HG03064 (cell line): ENCODE measurements at regions not wholly inside any gene's neighbourhood (a gene's known extent, or its start where the extent isn't known, plus 50 kb on each side); places are given as distances from the start of the nearest gene placed in this dataset.

Source experiments
- ATAC-seq: cut with Tn5 transposase; IDR thresholded peaks from one replicate; pipeline ENCODE4 v1.9.1; 2021; ENCODE audit warnings: low read depth; ENCODE audit not compliant: unreplicated experiment

- ATAC-seq = no peak
These were observed 405.7 kb downstream of the HDGFL1 start for GRCh38 chr6:22975079-22975478.

GRCh38 chr6:22980446-22980845 is 411.1 kb downstream of the HDGFL1 start:
- ATAC-seq = no peak

DNA sequence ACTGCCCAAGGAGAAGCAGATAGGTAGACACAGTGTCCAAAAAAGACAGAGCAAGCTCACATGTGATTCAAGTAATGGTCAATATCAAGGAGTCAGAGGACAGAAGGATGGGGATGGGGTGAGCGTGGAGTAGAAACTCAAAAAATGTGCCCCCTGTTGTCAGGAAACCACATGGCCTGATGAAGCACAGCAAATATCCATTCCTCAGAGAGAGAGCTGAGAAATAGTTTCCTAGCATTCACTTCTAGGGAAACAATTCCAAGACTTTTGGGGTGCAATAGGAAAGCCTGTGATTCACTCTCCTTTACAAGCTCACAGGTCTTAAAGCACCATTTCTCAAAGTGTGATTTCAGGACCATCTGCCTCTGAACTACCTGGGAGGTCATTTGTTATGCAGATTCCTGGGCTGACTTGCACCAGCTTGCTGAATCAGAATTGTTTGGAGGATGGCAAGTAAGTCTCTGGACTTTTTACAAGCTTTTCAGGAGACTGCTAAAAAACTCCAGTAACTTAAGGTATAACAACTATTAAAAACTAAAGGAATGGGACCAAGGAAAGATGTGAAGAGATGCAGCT is 432.8 kb downstream of the HDGFL1 start:
- no peak for ATAC-seq

GRCh38 chr6:23003671-23004467 is 434.5 kb downstream of the HDGFL1 start:
- ATAC-seq = no peak

DNA sequence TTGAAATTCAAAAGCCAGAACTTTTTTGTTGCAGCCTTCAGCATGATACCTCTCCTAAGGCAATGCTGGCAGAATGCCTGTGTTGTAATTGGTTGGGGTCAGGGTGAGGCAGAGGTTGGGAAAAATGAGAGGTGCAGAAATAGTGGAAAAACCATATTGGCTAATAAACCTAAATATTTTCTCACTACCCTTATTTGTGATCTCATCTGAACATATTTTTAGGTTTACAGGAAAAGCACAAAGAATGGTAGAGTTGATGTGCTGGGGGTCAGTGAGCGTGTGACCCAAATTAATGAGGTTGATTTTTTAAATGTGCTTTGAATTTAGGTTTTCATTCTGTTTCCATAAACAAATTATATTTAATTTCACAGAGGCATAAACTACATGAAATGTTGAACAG is 437.3 kb downstream of the HDGFL1 start:
- no peak for ATAC-seq

DNA sequence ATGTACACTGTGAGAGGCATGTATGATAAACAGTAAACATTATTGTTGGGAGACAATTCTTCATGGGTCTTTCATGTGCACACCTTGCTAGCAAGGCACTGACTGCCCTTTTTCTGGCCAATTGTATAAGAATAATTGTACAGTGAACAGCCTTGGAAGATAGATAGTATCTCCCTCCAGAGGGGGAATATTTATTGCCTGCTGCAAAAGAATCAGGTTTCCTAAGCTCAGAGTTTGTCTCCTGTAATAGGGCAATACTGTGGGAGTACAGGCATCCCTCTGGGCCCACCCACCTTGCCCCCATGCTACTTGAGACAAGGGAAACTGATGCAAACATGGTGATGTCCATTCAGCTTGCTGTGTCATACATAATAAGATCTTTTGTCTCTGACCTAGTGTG is 442.2 kb downstream of the HDGFL1 start:
- no peak for ATAC-seq

DNA sequence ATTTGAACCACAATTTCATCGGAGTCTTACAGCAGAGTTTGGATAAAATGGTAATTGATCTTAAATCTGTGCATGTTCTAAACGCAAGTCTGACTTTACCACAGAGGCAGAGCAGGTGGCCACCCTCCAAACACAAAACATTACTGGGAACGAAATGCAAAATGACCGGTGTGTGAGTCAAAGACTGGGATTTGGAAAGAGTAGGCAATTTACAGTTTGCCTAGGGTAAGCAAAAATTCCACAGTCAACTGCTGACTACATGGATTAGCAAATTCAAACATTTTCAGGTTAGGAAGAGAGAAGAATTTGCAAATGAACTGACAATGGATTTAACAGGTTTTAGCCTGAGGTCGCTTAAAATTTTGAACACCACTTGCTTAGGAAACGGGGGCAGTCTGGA is 444.4 kb downstream of the HDGFL1 start:
- no peak for ATAC-seq

DNA sequence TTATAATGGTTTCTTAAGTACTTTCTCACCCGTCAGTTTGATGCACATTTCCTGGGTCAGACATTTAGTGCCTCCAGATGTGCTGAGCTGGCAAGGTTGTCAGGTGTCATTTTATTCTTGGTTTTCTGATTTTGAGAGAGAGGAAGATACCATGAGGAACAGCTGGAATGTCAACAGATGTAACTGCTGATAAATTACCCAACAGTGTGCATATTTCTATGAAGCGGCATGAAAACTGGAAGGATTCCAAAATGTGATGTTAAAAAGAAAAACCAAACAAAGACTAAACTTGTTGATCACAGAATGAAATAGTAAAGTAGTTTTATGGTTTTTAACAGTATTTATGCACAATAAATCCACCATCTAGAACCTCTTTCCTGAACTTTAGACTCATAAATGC is 447.3 kb downstream of the HDGFL1 start:
- ATAC-seq = no peak

DNA sequence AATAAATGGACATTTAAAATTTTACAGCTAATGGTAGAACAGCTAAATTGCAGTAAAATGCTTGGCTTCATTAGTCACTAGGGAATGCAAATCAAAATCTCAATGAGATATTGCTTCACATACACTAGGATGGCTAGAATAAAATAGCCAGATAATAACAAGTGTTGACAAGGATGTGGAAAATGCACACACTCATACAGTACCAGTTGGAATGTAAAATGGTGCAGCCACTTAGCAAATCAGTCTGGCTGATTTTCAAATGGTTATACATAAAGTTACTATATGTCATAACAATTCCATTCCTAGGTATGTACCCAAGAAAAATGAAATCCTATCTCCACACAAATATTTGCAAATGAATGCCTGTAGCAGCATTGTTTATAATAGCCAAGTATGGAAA is 452.1 kb downstream of the HDGFL1 start:
- no peak for ATAC-seq

- ATAC-seq = no peak
These were observed 457.9 kb downstream of the HDGFL1 start for GRCh38 chr6:23027281-23027680.

DNA sequence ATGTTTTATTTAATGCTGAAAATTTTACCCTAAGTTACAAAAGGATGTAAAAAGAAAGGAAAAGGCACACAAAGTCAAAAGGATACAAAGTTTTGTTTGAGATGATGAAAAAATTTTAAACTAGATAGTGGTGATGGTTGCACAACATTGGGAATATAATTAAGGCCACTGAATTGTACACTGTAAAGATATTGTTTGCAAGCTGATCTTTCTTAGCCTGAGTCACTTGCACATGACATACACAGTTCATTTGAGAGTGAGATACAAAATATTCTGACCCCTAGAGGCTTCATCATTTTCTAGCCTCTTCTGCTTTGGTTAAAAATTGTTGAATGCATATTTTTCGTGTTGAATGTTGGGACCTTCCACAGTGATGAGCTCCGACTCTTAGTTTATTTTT is 462.6 kb downstream of the HDGFL1 start:
- ATAC-seq = no peak

DNA sequence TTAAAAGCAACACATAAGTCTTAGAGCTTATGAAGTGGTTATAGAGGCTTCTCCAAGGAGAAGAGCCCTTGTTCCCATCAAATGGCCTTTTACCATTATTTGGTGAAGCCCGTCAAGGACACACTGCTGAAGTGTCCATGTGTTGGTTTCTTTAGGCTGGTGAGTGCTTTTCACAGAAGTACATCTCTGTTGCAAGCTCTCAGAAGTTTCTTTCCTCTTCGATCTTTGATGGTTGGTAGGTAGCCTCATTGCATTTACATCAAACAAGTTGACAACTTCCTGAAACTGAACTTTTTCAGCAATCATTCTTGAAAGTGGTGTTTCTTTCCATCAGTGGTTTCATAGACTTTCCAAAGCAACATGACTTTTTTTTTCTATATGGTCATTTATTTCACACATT is 465.6 kb downstream of the HDGFL1 start:
- no peak for ATAC-seq

DNA sequence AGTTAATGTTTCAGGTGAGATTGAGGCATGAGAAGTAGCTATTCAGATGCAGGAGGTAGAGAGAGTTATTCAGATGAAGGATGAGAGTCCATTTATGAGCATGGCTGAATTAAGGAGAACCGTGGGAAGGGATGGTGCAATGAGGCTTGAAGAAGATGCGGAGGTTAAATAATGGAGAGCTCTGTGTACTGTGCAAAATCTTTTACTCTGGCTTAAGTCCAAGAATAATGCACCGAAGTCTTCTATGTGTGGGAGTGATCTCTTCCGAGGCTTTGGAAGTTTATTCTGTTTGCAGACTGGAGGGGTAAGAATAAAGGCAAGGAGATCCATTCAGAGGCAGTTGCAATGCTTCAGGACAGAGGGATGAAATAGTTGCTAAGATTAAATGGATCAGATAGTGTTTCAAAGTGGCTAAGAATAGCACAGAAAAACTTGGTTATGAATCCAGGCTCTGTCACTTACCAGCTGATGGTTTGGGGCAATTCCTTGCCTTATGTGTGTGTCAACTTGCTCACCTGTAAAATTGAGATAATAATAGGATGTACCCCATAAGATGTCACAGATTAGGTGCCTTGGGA is 467.1 kb downstream of the HDGFL1 start:
- ATAC-seq = no peak

DNA sequence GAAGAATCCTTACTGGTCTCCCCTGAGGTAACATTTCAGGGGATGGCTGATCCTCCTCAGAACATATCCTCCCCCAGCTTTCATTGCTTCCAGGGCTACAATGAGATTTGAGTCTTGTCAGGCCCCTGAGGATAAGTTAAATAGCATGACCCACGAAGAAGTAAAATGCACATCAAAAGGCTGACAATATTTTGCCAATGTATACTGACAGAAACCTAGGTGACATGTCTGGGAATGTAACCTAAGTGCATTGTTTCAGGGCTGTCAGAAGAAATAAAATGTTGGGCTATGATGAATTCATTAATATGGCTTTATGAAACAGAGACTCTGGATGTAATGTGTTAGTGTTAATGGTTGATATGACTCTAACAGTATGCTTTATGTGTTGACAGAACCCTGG is 471.5 kb downstream of the HDGFL1 start:
- ATAC-seq = no peak

DNA sequence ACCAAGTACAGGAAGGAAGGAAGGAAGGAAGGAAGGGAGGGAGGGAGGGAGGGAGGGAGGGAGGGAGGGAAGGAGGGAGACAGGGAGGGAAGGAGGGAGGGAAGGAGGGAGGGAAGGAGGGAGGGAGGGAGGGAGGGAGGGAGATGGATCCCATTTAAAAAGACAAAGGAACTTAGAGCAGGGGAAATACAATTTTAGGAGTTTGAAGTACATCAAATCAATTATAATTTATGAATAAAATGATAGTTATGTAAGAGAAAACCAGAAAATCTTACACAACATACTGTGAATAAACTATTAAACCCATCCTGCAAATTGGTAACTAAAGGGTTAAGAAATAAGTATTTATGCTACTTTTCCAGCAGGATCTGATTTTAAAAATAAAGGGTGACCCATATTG is 475.9 kb downstream of the HDGFL1 start:
- ATAC-seq = no peak

DNA sequence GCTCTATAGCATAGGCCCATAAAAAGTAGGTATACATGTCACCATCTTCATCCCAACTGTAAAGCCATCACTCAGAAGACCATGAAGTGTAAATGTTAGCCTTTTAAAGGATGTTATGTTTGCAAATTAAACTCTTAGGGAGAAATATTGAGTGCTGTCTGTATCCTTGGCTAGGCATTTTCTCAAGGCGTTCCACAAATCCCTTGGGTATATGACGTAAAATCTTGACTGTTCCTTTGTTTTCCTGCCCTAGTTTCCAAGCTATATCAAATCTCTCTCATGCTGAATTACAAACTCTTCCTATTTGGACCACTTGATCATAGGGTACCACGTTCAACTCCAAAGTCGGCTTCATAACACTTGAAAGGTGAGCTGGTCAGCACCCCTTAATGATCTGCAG is 486.2 kb downstream of the HDGFL1 start:
- ATAC-seq = no peak

DNA sequence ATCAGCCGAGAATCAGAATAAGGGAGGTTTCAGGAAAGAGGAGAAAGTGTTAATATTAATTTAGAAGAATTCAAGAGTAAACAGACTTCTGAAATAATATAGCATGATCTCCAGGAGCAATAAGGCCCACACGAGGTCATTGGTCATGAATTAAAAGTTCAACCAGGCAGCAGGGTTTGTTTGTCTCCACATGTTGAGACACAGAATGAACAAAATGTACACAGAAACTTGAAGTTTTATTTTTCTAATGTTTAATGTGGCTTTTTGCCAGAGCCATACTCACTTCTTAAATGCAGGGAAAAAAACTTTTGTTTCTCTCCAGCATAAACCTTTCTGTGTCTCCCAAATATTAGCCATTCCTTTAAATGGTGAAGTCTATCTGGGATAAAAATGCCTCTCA is 504.5 kb downstream of the HDGFL1 start:
- no peak for ATAC-seq

DNA sequence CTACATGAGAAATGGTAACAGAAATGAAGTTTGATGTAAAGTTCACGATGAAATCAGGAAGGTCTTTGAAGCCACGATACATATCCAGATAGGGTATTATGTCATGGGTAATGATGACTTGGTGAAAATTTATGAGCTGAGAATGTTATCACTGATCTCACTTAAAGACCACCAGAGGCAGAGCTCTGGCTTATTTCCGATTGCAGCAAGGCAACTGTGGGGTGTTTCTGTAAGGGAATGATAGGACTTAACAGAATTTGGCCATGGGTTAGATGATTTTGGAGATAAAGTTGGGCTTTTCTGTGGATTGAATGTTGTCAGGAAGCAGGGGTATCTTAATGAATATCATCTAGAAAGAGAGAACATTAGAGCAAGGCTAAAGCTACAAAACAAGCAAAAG is 508.4 kb downstream of the HDGFL1 start:
- no peak for ATAC-seq

DNA sequence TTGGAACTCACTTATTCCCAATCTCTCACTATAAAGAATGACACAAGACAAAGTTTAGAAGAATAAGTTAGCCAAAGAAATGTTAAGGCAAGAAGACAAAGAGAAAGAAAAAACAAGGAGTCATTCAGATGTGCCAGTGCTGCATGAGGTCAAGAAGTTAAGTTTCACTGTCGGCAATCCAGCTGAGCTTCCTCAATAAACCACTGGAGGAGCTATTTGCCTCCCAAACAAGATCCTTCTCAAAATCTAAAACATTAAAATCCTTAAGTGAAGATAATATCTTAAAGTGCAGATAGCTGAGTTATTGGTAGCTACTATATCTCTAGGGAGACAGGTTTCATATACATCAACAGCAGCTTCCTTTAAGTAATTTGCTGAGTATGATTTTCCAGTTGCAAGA is 512.3 kb downstream of the HDGFL1 start:
- no peak for ATAC-seq

GRCh38 chr6:23086100-23086499 is 516.7 kb downstream of the HDGFL1 start:
- no peak for ATAC-seq

DNA sequence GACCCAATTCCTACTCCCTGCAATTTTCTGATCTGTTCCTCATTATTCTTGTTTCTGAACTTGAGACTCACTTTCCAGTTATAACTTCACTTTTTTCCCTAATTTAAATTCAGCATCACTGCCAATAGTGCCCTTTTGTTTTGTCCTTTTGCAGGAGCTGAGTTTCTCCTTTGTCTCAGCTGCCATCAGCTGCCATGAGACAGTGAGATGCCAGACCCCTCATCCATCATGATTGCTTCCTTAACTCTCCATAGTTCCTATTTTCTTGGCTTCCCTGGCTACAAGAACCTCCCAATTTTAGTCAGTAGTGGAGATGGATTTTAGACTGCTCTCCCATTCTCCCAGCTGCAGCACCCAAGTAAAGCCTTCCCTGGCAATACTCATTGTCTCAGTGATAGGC is 518.1 kb downstream of the HDGFL1 start:
- no peak for ATAC-seq

DNA sequence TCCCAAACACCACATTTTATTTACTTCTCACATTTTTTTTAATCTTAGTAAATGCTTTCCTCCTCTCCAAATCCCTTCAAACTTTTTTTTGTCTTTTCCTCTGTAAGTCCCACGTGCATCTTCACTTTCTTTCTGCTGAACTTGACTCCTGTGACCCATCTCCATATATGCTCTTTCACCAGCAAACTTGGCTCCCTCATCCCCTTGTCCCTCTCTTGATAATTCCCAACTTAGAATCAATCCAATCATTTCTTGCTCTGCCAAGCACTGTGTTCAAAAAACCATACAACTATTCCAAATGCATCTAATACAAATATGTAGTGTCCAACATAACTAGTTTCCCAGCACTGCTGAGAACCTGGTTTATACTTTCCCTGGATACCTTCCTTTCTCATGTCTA is 519.4 kb downstream of the HDGFL1 start:
- no peak for ATAC-seq
